HEK293 (cell line): ENCODE measurements at regions not wholly inside any gene's neighbourhood (a gene's known extent, or its start where the extent isn't known, plus 50 kb on each side); places are given as distances from the start of the nearest gene placed in this dataset.

ENCODE experiments used
- TF ChIP-seq, protein P1 (sequence below): fragments of 450-650 bp; formaldehyde crosslinking; optimal IDR thresholded peaks from 2 replicates; pipeline ENCODE3; 2016; ENCODE audit warnings: missing biosample characterization, mild to moderate bottlenecking, missing genetic modification characterization
- TF ChIP-seq, protein P2 (sequence below): fragments of 450-650 bp; formaldehyde crosslinking; IDR thresholded peaks from 2 replicates; pipeline ENCODE4 v1.5.1; 2016; ENCODE audit warnings: missing biosample characterization, missing genetic modification characterization
- TF ChIP-seq, protein P3 (sequence below): fragments of 450-650 bp; formaldehyde crosslinking; IDR thresholded peaks from 2 replicates; pipeline ENCODE4 v1.5.1; 2016; ENCODE audit warnings: missing biosample characterization, missing genetic modification characterization

DNA sequence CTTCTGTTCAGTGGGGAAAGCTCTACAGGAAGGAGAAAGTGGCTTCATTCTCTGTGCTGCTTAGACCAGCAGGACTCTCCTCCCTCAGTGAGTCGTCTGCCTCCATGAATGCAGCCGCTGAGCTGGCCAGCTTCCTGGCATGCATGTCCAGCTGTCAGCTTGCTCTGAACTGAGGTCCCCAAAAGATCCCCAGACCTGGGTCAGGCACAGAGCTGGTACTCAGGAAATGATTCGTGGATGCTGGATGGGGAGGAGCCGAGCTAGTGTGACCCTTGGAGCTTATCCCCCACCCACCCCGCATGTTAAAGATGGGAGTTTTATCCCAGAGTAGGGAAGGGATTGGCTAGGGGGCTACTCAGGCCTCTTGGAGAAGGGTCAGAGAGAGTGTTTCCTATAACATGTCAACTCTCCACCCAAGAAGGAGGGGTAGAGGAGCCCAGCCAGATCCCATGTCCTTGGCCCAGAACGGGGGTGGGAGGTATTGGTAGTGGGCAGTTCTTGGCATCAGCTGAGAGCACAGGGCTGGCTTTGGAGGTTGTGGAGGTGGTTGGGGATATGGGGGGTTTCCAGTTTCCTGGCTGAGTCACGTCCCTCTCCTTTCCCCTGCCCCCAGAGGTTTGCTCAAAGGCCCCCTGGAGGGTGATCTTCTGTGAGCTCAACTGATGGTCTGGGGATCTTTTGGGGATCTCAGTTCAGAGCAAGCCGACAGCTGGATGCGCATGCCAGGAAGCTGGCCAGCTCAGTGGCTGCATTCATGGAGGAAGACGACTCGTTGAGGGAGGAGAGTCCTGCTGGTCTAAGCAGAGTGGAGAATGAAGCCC, 110.1 kb downstream of the FOXD2 start:
- TF ChIP-seq, protein P1, sequence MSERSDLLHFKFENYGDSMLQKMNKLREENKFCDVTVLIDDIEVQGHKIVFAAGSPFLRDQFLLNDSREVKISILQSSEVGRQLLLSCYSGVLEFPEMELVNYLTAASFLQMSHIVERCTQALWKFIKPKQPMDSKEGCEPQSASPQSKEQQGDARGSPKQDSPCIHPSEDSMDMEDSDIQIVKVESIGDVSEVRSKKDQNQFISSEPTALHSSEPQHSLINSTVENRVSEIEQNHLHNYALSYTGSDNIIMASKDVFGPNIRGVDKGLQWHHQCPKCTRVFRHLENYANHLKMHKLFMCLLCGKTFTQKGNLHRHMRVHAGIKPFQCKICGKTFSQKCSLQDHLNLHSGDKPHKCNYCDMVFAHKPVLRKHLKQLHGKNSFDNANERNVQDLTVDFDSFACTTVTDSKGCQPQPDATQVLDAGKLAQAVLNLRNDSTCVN (tag by site-specific recombination), result no peak
- TF ChIP-seq, protein P2, sequence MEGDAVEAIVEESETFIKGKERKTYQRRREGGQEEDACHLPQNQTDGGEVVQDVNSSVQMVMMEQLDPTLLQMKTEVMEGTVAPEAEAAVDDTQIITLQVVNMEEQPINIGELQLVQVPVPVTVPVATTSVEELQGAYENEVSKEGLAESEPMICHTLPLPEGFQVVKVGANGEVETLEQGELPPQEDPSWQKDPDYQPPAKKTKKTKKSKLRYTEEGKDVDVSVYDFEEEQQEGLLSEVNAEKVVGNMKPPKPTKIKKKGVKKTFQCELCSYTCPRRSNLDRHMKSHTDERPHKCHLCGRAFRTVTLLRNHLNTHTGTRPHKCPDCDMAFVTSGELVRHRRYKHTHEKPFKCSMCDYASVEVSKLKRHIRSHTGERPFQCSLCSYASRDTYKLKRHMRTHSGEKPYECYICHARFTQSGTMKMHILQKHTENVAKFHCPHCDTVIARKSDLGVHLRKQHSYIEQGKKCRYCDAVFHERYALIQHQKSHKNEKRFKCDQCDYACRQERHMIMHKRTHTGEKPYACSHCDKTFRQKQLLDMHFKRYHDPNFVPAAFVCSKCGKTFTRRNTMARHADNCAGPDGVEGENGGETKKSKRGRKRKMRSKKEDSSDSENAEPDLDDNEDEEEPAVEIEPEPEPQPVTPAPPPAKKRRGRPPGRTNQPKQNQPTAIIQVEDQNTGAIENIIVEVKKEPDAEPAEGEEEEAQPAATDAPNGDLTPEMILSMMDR, result no peak
- TF ChIP-seq, protein P3, sequence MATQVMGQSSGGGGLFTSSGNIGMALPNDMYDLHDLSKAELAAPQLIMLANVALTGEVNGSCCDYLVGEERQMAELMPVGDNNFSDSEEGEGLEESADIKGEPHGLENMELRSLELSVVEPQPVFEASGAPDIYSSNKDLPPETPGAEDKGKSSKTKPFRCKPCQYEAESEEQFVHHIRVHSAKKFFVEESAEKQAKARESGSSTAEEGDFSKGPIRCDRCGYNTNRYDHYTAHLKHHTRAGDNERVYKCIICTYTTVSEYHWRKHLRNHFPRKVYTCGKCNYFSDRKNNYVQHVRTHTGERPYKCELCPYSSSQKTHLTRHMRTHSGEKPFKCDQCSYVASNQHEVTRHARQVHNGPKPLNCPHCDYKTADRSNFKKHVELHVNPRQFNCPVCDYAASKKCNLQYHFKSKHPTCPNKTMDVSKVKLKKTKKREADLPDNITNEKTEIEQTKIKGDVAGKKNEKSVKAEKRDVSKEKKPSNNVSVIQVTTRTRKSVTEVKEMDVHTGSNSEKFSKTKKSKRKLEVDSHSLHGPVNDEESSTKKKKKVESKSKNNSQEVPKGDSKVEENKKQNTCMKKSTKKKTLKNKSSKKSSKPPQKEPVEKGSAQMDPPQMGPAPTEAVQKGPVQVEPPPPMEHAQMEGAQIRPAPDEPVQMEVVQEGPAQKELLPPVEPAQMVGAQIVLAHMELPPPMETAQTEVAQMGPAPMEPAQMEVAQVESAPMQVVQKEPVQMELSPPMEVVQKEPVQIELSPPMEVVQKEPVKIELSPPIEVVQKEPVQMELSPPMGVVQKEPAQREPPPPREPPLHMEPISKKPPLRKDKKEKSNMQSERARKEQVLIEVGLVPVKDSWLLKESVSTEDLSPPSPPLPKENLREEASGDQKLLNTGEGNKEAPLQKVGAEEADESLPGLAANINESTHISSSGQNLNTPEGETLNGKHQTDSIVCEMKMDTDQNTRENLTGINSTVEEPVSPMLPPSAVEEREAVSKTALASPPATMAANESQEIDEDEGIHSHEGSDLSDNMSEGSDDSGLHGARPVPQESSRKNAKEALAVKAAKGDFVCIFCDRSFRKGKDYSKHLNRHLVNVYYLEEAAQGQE (tag by site-specific recombination), result no peak
